Suprapubic skin (tissue), 4 donors: ENCODE measurements at regions not wholly inside any gene's neighbourhood (a gene's known extent, or its start where the extent isn't known, plus 50 kb on each side); places are given as distances from the start of the nearest gene placed in this dataset.

ENCODE experiments used
- DNase-seq, 2 donors: peaks; one replicate each; pipeline ENCODE4 v3.0.0-alpha.2; 2019; ENCODE audit warnings: low spot score in 2 of 2
- H3K27ac ChIP-seq: fragments of 200-600 bp; sonication (generic); one replicate; pipeline ENCODE4 v1.5.1; 2019
- H3K27me3 ChIP-seq: fragments of 200-600 bp; sonication (generic); one replicate; pipeline ENCODE4 v1.5.1; 2019
- H3K36me3 ChIP-seq: fragments of 200-600 bp; sonication (generic); one replicate; pipeline ENCODE4 v1.5.1; 2019
- H3K4me1 ChIP-seq: fragments of 200-600 bp; sonication (generic); one replicate; pipeline ENCODE4 v1.5.1; 2019
- H3K4me3 ChIP-seq: fragments of 200-600 bp; sonication (generic); one replicate; pipeline ENCODE4 v1.5.1; 2019; ENCODE audit warnings: mild to moderate bottlenecking
- H3K9me3 ChIP-seq: fragments of 200-600 bp; sonication (generic); one replicate; pipeline ENCODE4 v1.5.1; 2019
- CTCF ChIP-seq, 2 donors: fragments of 200-600 bp in 1 of 2; fragments of 450-650 bp in 1 of 2; sonication (generic) in 1 of 2; IDR thresholded peaks; one replicate each; pipeline ENCODE4 v1.5.1; 2016 to 2019; ENCODE audit warnings: antibody characterized with exemption in 2 of 2, mild to moderate bottlenecking in 1 of 2, moderate library complexity in 1 of 2
- EP300 ChIP-seq: sonication (generic); formaldehyde crosslinking; IDR thresholded peaks from one replicate; pipeline ENCODE4 v1.6.1; 2017; ENCODE audit warnings: antibody characterized with exemption
- POLR2A ChIP-seq, 2 donors: fragments of 450-650 bp; IDR thresholded peaks; one replicate each; pipeline ENCODE4 v1.6.1; 2017; ENCODE audit warnings: antibody characterized with exemption in 2 of 2, mild to moderate bottlenecking in 2 of 2, moderate library complexity in 2 of 2
- POLR2AphosphoS5 ChIP-seq, 3 donors: sonication (generic); formaldehyde crosslinking; IDR thresholded peaks; one replicate each; pipeline ENCODE4 v1.6.1; 2017; ENCODE audit warnings: antibody characterized with exemption in 3 of 3
- WGBS: methylation state at CpG from one replicate; pipeline ENCODE4 v1.1.5; 2018; 5-methylcytosine and 5-hydroxymethylcytosine counted together

- H3K36me3 ChIP-seq = no peaks in the 10 kb centered on the region
- H3K27ac ChIP-seq = no peak overlapping the region
- no peak for DNase-seq
- peaks cover 7% of the 10 kb centered on the region for H3K9me3 ChIP-seq
- no peaks in the 10 kb centered on the region for H3K4me1 ChIP-seq
- no peaks in the 10 kb centered on the region for H3K27me3 ChIP-seq
- WGBS = 95% methylated on average over 1 of the region's 1 CpG
- no peak overlapping the region for H3K4me3 ChIP-seq
- TF ChIP-seq POLR2AphosphoS5 (IDR thresholded peaks at IDR 0.05) = no peak
- no peak for TF ChIP-seq POLR2A (IDR thresholded peaks at IDR 0.05)
- TF ChIP-seq CTCF (IDR thresholded peaks at IDR 0.05) = no peak
- TF ChIP-seq EP300 = no peak
Measured at GRCh38 chr3:170792471-170792870, 77.5 kb downstream of the RPL22L1 start.

GRCh38 chr3:170790647-170791046 lies 79.3 kb downstream of the RPL22L1 start:
- TF ChIP-seq EP300 (no peak), CTCF (IDR thresholded peaks at IDR 0.05) (no peak), POLR2A (IDR thresholded peaks at IDR 0.05) (no peak), POLR2AphosphoS5 (IDR thresholded peaks at IDR 0.05) (no peak)
- Histone ChIP-seq H3K27ac (no peak overlapping the region), H3K9me3 (peaks cover 6% of the 10 kb centered on the region), H3K36me3 (no peaks in the 10 kb centered on the region), H3K4me3 (no peak overlapping the region), H3K4me1 (no peaks in the 10 kb centered on the region), H3K27me3 (no peaks in the 10 kb centered on the region)
- no peak for DNase-seq
- WGBS = 48% methylated on average over 1 of the region's 1 CpG

- no peak overlapping the region for H3K27ac ChIP-seq
- WGBS = 89% methylated on average over 2 of the region's 2 CpGs
- H3K36me3 ChIP-seq = no peaks in the 10 kb centered on the region
- H3K4me1 ChIP-seq = no peaks in the 10 kb centered on the region
- no peak overlapping the region for H3K4me3 ChIP-seq
- no peaks in the 10 kb centered on the region for H3K9me3 ChIP-seq
- H3K27me3 ChIP-seq = no peaks in the 10 kb centered on the region
- no peak for DNase-seq
- TF ChIP-seq POLR2AphosphoS5 (IDR thresholded peaks at IDR 0.05) (no peak), EP300 (no peak), POLR2A (IDR thresholded peaks at IDR 0.05) (no peak), CTCF (IDR thresholded peaks at IDR 0.05) (no peak)
Measured at GRCh38 chr3:170787464-170787863, 82.5 kb downstream of the RPL22L1 start.

GRCh38 chr3:170785454-170785853 lies 84.5 kb downstream of the RPL22L1 start:
- Histone ChIP-seq H3K27me3 (no peaks in the 10 kb centered on the region), H3K27ac (no peak overlapping the region), H3K9me3 (no peaks in the 10 kb centered on the region), H3K4me3 (no peak overlapping the region), H3K36me3 (no peaks in the 10 kb centered on the region), H3K4me1 (no peaks in the 10 kb centered on the region)
- DNase-seq = no peak
- WGBS = 89% methylated on average over 3 of the region's 3 CpGs
- no peak for TF ChIP-seq CTCF (IDR thresholded peaks at IDR 0.05)
- TF ChIP-seq POLR2A (IDR thresholded peaks at IDR 0.05) = no peak
- TF ChIP-seq POLR2AphosphoS5 (IDR thresholded peaks at IDR 0.05) = no peak
- no peak for TF ChIP-seq EP300

- Histone ChIP-seq H3K27me3 (no peaks in the 10 kb centered on the region), H3K4me1 (no peaks in the 10 kb centered on the region), H3K4me3 (no peak overlapping the region), H3K27ac (no peak overlapping the region), H3K9me3 (no peaks in the 10 kb centered on the region), H3K36me3 (no peaks in the 10 kb centered on the region)
- DNase-seq = no peak
- TF ChIP-seq POLR2AphosphoS5 (IDR thresholded peaks at IDR 0.05) = no peak
- TF ChIP-seq POLR2A (IDR thresholded peaks at IDR 0.05) = no peak
- TF ChIP-seq EP300 = no peak
- TF ChIP-seq CTCF (IDR thresholded peaks at IDR 0.05) = no peak
- 96% methylated on average over 2 of the region's 2 CpGs for WGBS
Measured at GRCh38 chr3:170784406-170784805, 85.6 kb downstream of the RPL22L1 start.
